Ovary (tissue), 7 donors: ENCODE measurements at regions not wholly inside any gene's neighbourhood (a gene's known extent, or its start where the extent isn't known, plus 50 kb on each side); places are given as distances from the start of the nearest gene placed in this dataset.

ENCODE experiments used
- DNase-seq, 5 donors: peaks; one replicate each; pipeline ENCODE4 v3.0.0-alpha.2; 2019 to 2020
- H3K27ac ChIP-seq, 2 donors: fragments of 200-600 bp; one replicate each; pipeline versions ENCODE4 v1.5.1 to v1.8.0; 2019 to 2022
- H3K27me3 ChIP-seq: fragments of 200-600 bp; one replicate; pipeline ENCODE4 v1.8.0; 2022
- H3K36me3 ChIP-seq: fragments of 200-600 bp; sonication (generic); one replicate; pipeline ENCODE4 v1.5.1; 2019
- H3K4me1 ChIP-seq: one replicate; pipeline ENCODE4 v1.8.1; 2013; ENCODE audit warnings: mild to moderate bottlenecking, moderate library complexity; ENCODE audit not compliant: insufficient read depth
- H3K4me3 ChIP-seq: fragments of 200-600 bp; sonication (generic); one replicate; pipeline ENCODE4 v1.5.1; 2017
- H3K9me3 ChIP-seq, 2 donors: fragments of 200-600 bp in 1 of 2; sonication (generic) in 1 of 2; one replicate each; pipeline versions ENCODE4 v1.5.1 to v1.8.1; 2013 to 2019; ENCODE audit warnings: mild to moderate bottlenecking in 1 of 2, moderate library complexity in 1 of 2
- EP300 ChIP-seq: sonication (generic); formaldehyde crosslinking; IDR thresholded peaks from one replicate; pipeline ENCODE4 v1.6.1; 2017; ENCODE audit warnings: antibody characterized with exemption
- POLR2A ChIP-seq: fragments of 450-650 bp; IDR thresholded peaks from one replicate; pipeline ENCODE4 v1.6.1; 2017; ENCODE audit warnings: antibody characterized with exemption, mild to moderate bottlenecking, moderate library complexity
- WGBS, 3 donors: extraction: QIAGEN DNeasy Blood & Tissue Kit in 1 of 3; methylation state at CpG; one replicate each; pipeline versions ENCODE4 v1.1.5 to v1.1.7; 2013 to 2017; 5-methylcytosine and 5-hydroxymethylcytosine counted together
- intact Hi-C, 4 donors: fragments of 100-400 bp; cut with DNase I; formaldehyde crosslinking; loops; one replicate each; pipeline versions ENCODE4 v1.11.0 to v1.15.1; 2022 to 2023
- TF ChIP-seq, protein P1 (sequence below), 3 donors: fragments of 450-650 bp in 2 of 3; fragments of 200-600 bp in 1 of 3; IDR thresholded peaks; one replicate each; pipeline versions ENCODE4 v1.5.1 to v1.8.0; 2016 to 2022; ENCODE audit warnings: antibody characterized with exemption in 3 of 3, mild to moderate bottlenecking in 1 of 3
- donor health status: DM: no; HTN: no; CAD: no; lungs with moderate emphysema.
- donor health status: DM: no; HTN: no; CAD: no.
- donor health status: Bipolar disorder and iron deficiency.
- donor health status: DM: no; HTN: no; CAD: no.
- donor health status: DM: yes; HTN: yes; CAD: no.

DNA sequence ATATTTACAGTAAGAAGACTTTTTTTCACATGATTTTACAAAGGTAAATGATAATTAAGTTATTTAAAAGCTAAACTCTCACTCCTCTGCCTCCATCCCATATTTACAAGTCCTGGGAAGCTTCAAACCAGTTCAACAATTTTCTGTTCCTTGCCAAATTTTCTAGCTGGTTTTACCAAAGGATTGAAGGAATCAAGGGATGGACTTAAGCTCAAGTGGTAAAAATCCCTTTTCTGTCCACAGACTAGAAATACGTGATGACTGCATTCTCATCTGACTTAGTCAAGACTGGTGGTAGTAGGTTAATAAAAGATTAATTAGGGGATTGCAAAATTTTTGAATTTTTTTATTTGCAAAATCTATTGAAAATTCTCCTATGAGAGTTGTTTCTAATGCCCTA, 297.3 kb downstream of the MTX2 start:
- no peak for TF ChIP-seq POLR2A
- no peak for TF ChIP-seq EP300
- TF ChIP-seq, protein P1, sequence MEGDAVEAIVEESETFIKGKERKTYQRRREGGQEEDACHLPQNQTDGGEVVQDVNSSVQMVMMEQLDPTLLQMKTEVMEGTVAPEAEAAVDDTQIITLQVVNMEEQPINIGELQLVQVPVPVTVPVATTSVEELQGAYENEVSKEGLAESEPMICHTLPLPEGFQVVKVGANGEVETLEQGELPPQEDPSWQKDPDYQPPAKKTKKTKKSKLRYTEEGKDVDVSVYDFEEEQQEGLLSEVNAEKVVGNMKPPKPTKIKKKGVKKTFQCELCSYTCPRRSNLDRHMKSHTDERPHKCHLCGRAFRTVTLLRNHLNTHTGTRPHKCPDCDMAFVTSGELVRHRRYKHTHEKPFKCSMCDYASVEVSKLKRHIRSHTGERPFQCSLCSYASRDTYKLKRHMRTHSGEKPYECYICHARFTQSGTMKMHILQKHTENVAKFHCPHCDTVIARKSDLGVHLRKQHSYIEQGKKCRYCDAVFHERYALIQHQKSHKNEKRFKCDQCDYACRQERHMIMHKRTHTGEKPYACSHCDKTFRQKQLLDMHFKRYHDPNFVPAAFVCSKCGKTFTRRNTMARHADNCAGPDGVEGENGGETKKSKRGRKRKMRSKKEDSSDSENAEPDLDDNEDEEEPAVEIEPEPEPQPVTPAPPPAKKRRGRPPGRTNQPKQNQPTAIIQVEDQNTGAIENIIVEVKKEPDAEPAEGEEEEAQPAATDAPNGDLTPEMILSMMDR (IDR thresholded peaks at IDR 0.05): no peak
- no peak for DNase-seq
- no peaks in the 10 kb centered on the region for H3K36me3 ChIP-seq
- no peaks in the 10 kb centered on the region for H3K4me1 ChIP-seq
- H3K27me3 ChIP-seq: no peaks in the 10 kb centered on the region
- H3K9me3 ChIP-seq: no peaks in the 10 kb centered on the region
- intact Hi-C loops: loop anchor here in 1 of 4 donors (10.0 kb wide), 1 partner anchor 58 kb away; no protein-coding TSS in a partner anchor
- WGBS, 3 donors: 89 to 96% (median 92%) methylated on average over 1 of the region's 1 CpG
- no peak overlapping the region for H3K4me3 ChIP-seq
- H3K27ac ChIP-seq: no peak overlapping the region

DNA sequence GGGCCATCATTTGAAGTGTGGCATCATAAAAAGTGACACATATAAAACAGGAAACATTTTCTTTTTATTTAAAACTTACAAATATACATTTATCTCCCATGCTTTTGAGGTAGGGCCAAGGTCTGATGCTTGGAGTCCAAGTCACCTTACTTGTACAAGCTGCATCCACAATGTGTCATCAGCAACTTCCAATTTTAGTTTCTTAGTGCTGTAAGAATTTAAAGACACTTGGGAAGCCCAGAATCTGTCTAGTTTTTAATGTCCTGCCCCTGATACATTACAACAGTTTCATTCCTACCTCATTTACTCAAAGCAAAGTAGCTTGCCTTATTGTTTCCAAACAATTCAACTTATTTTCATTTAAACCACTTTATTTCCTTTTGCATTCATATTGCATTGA, 297.7 kb downstream of the MTX2 start:
- Histone ChIP-seq H3K27ac (no peak overlapping the region), H3K4me3 (no peak overlapping the region), H3K9me3 (no peaks in the 10 kb centered on the region), H3K36me3 (no peaks in the 10 kb centered on the region), H3K4me1 (no peaks in the 10 kb centered on the region), H3K27me3 (no peaks in the 10 kb centered on the region)
- no peak for DNase-seq
- intact Hi-C loops: loop anchor here in 1 of 4 donors (10.0 kb wide), 1 partner anchor 58 kb away; no protein-coding TSS in a partner anchor
- TF ChIP-seq, protein P1 (IDR thresholded peaks at IDR 0.05): no peak
- no peak for TF ChIP-seq EP300
- no peak for TF ChIP-seq POLR2A

DNA sequence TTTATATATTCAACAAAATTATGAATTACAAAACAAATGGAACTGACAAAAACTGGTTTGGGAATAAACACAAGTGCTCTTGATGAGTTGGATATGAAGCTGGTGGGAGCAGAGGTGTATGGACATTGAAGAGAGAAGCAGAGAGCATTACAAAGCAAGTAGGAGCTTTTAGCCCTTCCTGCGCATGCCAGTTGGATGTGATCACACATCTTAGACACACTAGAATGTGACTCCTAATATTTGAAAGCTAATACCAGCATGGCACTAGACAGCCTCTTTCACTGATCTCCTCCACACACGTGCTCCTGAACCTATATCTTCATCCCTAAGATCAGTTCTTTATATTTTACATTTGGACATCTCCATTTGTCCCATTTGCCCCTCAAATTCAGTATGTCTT, 298.1 kb downstream of the MTX2 start:
- no peak overlapping the region for H3K27ac ChIP-seq
- intact Hi-C loops: loop anchor here in 1 of 4 donors (10.0 kb wide), 1 partner anchor 57 kb away; no protein-coding TSS in a partner anchor
- no peak for DNase-seq
- no peaks in the 10 kb centered on the region for H3K9me3 ChIP-seq
- TF ChIP-seq, protein P1 (IDR thresholded peaks at IDR 0.05): no peak
- no peak for TF ChIP-seq EP300
- H3K4me1 ChIP-seq: no peaks in the 10 kb centered on the region
- WGBS, 3 donors: 88 to 94% (median 90%) methylated on average over 2 of the region's 2 CpGs
- H3K27me3 ChIP-seq: no peaks in the 10 kb centered on the region
- no peak overlapping the region for H3K4me3 ChIP-seq
- no peaks in the 10 kb centered on the region for H3K36me3 ChIP-seq

DNA sequence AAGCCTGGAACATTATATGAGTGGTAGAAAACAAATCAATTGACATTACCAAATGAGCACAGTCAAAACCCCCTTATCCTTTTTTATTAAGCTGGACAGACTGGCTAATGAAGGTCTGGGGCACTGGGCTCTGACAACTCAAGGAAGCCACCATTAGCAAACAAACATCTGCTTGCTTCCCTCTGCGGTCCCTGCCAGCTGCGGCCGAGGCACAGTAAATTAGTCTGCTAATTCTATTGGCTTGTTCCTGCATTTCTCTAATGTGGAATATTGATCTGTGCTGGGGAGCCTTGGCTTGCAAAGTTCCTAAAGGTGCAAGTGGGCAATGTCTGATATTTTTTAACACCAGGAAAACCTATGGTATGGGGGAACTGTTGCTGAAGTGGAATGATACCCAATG, 300.3 kb downstream of the MTX2 start:
- H3K4me3 ChIP-seq: no peak overlapping the region
- TF ChIP-seq POLR2A (no peak), EP300 (no peak)
- TF ChIP-seq, protein P1 (IDR thresholded peaks at IDR 0.05): no peak
- no peak overlapping the region for H3K27ac ChIP-seq
- H3K9me3 ChIP-seq: no peaks in the 10 kb centered on the region
- WGBS, 3 donors: 90 to 93% (median 91%) methylated on average over 3 of the region's 3 CpGs
- H3K4me1 ChIP-seq: no peaks in the 10 kb centered on the region
- H3K27me3 ChIP-seq: no peaks in the 10 kb centered on the region
- DNase-seq: no peak
- H3K36me3 ChIP-seq: no peaks in the 10 kb centered on the region
- intact Hi-C loops: loop anchor here in 1 of 4 donors (10.0 kb wide), 1 partner anchor 55 kb away; no protein-coding TSS in a partner anchor
